Lower leg skin (tissue), 4 donors: ENCODE measurements at regions not wholly inside any gene's neighbourhood (a gene's known extent, or its start where the extent isn't known, plus 50 kb on each side); places are given as distances from the start of the nearest gene placed in this dataset.

ENCODE experiments used
- DNase-seq, 2 donors: peaks; one replicate each; pipeline ENCODE4 v3.0.0-alpha.2; 2019; ENCODE audit warnings: low spot score in 2 of 2
- H3K4me3 ChIP-seq: fragments of 200-600 bp; sonication (generic); 2 replicates; pipeline ENCODE4 v1.5.1; 2017; ENCODE audit warnings: mild to moderate bottlenecking, low read depth; ENCODE audit not compliant: poor library complexity, severe bottlenecking
- POLR2A ChIP-seq, 2 donors: fragments of 450-650 bp; IDR thresholded peaks; one replicate each; pipeline ENCODE4 v1.6.1; 2016 to 2017; ENCODE audit warnings: antibody characterized with exemption in 2 of 2, mild to moderate bottlenecking in 1 of 2, moderate library complexity in 1 of 2
- WGBS, 2 donors: methylation state at CpG; one replicate each; pipeline ENCODE4 v1.1.5; 2018; 5-methylcytosine and 5-hydroxymethylcytosine counted together
- intact Hi-C: fragments of 100-400 bp; cut with DNase I; formaldehyde crosslinking; loops from one replicate; pipeline ENCODE4 v1.15.0; 2023; ENCODE audit warnings: low total_unique reads
- TF ChIP-seq, protein P1 (sequence below), 3 donors: fragments of 450-650 bp; IDR thresholded peaks; one replicate each; pipeline ENCODE4 v1.5.1; 2016; ENCODE audit warnings: antibody characterized with exemption in 3 of 3, mild to moderate bottlenecking in 3 of 3, moderate library complexity in 2 of 3

DNA sequence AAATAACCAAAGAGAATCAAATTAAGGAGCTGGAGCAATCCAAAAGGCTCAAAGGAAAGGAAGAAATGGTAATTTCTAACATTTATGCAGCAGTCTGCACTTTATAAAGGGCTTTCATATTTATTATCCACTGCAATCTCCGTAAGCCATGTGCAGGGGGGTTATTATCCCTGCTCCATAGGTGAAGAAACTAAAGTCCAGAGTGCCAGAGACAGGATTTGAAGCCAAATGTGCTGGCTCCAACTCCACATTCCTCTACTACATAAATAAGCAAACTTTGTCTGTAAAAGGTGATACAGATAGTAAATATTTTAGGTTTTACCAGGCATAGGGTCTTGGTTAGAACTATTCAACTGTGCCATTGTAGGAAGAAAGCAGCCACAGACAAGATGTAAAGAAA is 221.4 kb downstream of the MINAR1 start:
- no peak for TF ChIP-seq POLR2A (IDR thresholded peaks at IDR 0.05)
- TF ChIP-seq, protein P1, sequence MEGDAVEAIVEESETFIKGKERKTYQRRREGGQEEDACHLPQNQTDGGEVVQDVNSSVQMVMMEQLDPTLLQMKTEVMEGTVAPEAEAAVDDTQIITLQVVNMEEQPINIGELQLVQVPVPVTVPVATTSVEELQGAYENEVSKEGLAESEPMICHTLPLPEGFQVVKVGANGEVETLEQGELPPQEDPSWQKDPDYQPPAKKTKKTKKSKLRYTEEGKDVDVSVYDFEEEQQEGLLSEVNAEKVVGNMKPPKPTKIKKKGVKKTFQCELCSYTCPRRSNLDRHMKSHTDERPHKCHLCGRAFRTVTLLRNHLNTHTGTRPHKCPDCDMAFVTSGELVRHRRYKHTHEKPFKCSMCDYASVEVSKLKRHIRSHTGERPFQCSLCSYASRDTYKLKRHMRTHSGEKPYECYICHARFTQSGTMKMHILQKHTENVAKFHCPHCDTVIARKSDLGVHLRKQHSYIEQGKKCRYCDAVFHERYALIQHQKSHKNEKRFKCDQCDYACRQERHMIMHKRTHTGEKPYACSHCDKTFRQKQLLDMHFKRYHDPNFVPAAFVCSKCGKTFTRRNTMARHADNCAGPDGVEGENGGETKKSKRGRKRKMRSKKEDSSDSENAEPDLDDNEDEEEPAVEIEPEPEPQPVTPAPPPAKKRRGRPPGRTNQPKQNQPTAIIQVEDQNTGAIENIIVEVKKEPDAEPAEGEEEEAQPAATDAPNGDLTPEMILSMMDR (IDR thresholded peaks at IDR 0.05), result no peak
- intact Hi-C loops, result no loop called here
- no peak for DNase-seq
- 61 to 68% methylated on average over 1 of the region's 1 CpG for WGBS, 2 donors
- no peak overlapping the region for H3K4me3 ChIP-seq

DNA sequence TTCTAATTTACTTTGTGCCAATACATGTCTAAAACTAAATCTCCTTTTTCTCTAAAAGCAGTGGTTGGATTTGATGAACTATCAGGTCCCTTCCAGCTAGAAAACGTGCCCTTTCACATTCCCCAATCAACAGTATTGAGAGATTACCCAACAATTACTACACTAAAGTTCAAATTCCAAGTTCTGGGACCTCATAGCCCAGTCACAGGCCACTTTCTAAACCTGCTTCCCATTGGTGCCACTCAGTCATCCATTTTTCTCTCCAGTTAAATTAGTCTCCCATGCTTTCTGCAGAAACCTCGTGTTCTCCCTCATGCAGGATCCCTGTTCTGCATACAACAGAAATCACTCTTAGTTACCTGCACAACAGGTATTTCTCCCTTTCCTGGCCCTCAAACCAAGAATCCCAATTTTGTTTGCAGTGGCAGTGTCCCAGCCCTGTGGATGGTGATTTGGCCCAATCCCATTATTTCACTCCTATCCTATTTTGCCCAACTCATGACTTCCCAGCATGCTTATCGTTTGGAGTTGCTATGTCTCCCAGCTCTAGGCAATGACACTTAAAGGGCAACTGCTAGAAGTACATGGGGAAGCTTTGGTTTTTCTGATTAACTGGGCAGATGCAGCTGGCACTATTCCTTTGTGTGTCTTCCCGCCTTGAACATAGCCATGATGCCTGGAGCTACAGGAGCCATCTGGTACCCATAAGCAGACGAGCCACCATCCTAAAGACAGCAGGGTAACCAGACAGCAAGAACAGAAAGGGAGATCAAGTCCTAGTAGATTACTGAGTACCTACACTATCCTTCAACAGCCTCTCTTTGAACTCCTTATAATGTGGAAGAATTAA is 224.2 kb downstream of the MINAR1 start:
- H3K4me3 ChIP-seq, result no peak overlapping the region
- TF ChIP-seq, protein P1 (IDR thresholded peaks at IDR 0.05), result no peak
- no peak for DNase-seq
- WGBS, 2 donors, result 59 to 60% methylated on average over 5 of the region's 5 CpGs
- intact Hi-C loops, result no loop called here

DNA sequence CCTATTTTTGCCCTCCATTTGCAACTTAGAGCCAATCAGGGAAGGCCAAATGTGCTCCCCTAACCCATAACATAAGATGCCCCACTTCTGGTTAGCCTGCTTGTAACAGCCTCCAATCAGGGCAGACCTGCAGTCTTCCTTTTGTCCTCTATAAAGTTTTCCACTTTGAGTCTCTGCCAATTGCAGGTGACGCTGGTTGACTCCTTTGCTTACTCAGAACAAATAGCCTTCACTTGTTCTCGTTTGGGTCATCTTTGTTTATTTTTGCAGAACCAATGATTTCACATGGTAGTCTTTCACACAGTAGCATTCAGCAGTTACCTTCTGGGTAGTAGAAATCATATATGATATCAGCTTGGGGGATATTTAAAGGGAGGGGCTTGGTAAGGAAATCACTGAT is 225.6 kb downstream of the MINAR1 start:
- 57 to 66% methylated on average over 2 of the region's 2 CpGs for WGBS, 2 donors
- TF ChIP-seq, protein P1 (IDR thresholded peaks at IDR 0.05), result no peak
- no peak for TF ChIP-seq POLR2A (IDR thresholded peaks at IDR 0.05)
- DNase-seq, result no peak
- H3K4me3 ChIP-seq, result no peak overlapping the region
- intact Hi-C loops, result no loop called here

DNA sequence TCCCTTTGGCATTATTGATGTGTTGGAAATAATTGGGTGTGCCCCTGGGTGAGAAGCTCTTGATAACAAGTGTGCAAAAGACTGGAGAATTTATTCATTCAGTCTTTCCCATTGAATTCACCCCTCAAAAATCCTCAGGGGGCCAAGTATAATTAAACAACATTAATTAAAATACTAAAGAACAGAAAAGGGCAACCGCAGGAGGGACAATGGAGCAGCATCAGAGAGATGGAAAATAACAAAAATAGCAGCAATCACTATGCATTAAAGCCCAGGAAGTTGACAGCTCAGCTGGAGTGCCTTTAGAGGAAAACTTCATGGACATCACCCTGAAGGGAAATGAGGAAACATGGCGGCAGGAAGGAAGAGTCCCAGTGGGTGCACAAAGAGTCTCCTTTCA is 227.6 kb downstream of the MINAR1 start:
- WGBS, 2 donors, result 83 to 85% methylated on average over 2 of the region's 2 CpGs
- intact Hi-C loops, result no loop called here
- no peak overlapping the region for H3K4me3 ChIP-seq
- DNase-seq, result no peak
- TF ChIP-seq, protein P1 (IDR thresholded peaks at IDR 0.05), result no peak
- no peak for TF ChIP-seq POLR2A (IDR thresholded peaks at IDR 0.05)

DNA sequence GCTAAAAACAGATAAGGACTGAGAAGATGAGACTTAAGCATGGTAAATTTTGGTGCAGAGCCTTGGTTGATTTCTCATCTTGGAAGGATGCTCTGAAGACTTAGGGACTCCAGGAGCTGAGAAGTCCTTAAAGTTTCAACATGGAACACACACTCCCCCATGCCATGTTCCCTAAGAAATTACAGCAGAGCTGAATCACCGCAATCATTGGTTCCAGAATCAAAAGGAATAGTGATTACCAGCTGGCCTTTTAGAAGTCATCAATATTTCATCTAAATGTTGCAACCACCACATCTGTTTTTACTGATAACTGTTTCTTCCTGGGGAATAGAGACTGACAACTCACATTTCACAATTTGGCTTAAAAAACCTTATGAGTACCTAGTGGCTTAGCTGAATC is 229.3 kb downstream of the MINAR1 start:
- whole genome bisulfite sequencing, 2 donors, result 60 to 70% methylated on average over 1 of the region's 1 CpG
- H3K4me3 ChIP-seq, result no peak overlapping the region
- intact Hi-C loops, result no loop called here
- no peak for DNase-seq
- TF ChIP-seq, protein P1 (IDR thresholded peaks at IDR 0.05), result no peak
- TF ChIP-seq POLR2A (IDR thresholded peaks at IDR 0.05), result no peak
